ENCODE measurements at regions not wholly inside any gene's neighbourhood (a gene's known extent, or its start where the extent isn't known, plus 50 kb on each side); places are given as distances from the start of the nearest gene placed in this dataset.
"Not testable (repeated sequence)": the region's sequence is repeated elsewhere in the genome, so short reads cannot be mapped to it uniquely, and the experiment has no call there.

GRCh38 chr12:17286874-17287273, 680.9 kb upstream of the LMO3 start:
- peaks cover 53% of the 10 kb centered on the region for H3K9me3 Mint-ChIP-seq
- TF ChIP-seq, protein P1, sequence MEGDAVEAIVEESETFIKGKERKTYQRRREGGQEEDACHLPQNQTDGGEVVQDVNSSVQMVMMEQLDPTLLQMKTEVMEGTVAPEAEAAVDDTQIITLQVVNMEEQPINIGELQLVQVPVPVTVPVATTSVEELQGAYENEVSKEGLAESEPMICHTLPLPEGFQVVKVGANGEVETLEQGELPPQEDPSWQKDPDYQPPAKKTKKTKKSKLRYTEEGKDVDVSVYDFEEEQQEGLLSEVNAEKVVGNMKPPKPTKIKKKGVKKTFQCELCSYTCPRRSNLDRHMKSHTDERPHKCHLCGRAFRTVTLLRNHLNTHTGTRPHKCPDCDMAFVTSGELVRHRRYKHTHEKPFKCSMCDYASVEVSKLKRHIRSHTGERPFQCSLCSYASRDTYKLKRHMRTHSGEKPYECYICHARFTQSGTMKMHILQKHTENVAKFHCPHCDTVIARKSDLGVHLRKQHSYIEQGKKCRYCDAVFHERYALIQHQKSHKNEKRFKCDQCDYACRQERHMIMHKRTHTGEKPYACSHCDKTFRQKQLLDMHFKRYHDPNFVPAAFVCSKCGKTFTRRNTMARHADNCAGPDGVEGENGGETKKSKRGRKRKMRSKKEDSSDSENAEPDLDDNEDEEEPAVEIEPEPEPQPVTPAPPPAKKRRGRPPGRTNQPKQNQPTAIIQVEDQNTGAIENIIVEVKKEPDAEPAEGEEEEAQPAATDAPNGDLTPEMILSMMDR (conservative IDR thresholded peaks at IDR 0.05) = no peak
- H3K27me3 Mint-ChIP-seq (ENCODE audit: insufficient read depth) = no peaks in the 10 kb centered on the region
- H3K4me3 ChIP-seq (ENCODE audit: low read length) = peak overlapping the region; percentile 62
- WGBS, 2 experiments (ENCODE audit: insufficient coverage in 1 of 2, insufficient read length in 1 of 2) = 100% methylated on average over 1 of the region's 1 CpG; no CpG with 5 or more reads in 1 of the 2 experiments
- H3K9ac ChIP-seq (ENCODE audit: extremely low read depth, low read length, poor library complexity, severe bottlenecking) = no peak overlapping the region
- H3K27ac Mint-ChIP-seq = no peak overlapping the region
- H3K27me3 ChIP-seq (ENCODE audit: control insufficient read depth, insufficient read depth, low read length, poor library complexity, severe bottlenecking) = no peaks in the 10 kb centered on the region
- H3K4me1 ChIP-seq (ENCODE audit: control insufficient read depth, insufficient read depth, low read length) = no peaks in the 10 kb centered on the region
- H3K4me1 Mint-ChIP-seq = no peaks in the 10 kb centered on the region
- no peak overlapping the region for H3K27ac ChIP-seq (ENCODE audit: low read depth, low read length)
- DNase-seq = no peak
- no peaks in the 10 kb centered on the region for H3K36me3 ChIP-seq (ENCODE audit: control insufficient read depth, insufficient read depth, low read length)
- H3K4me3 Mint-ChIP-seq = no peak overlapping the region
- peaks cover 51% of the 10 kb centered on the region for H3K9me3 ChIP-seq (ENCODE audit: control insufficient read depth, low read length)
- H3K36me3 Mint-ChIP-seq (ENCODE audit: low read depth) = peaks cover 35% of the 10 kb centered on the region

GRCh38 chr12:17284873-17285272, 678.9 kb upstream of the LMO3 start:
- Mint-ChIP-seq H3K4me1 (no peaks in the 10 kb centered on the region), H3K27me3 (ENCODE audit: insufficient read depth) (no peaks in the 10 kb centered on the region), H3K9me3 (peaks cover 63% of the 10 kb centered on the region), H3K27ac (no peak overlapping the region), H3K4me3 (no peak overlapping the region), H3K36me3 (ENCODE audit: low read depth) (peaks cover 38% of the 10 kb centered on the region)
- Histone ChIP-seq H3K27ac (ENCODE audit: low read depth, low read length) (no peak overlapping the region), H3K27me3 (ENCODE audit: control insufficient read depth, insufficient read depth, low read length, poor library complexity, severe bottlenecking) (no peaks in the 10 kb centered on the region), H3K9ac (ENCODE audit: extremely low read depth, low read length, poor library complexity, severe bottlenecking) (no peak overlapping the region), H3K36me3 (ENCODE audit: control insufficient read depth, insufficient read depth, low read length) (no peaks in the 10 kb centered on the region), H3K4me1 (ENCODE audit: control insufficient read depth, insufficient read depth, low read length) (no peaks in the 10 kb centered on the region), H3K9me3 (ENCODE audit: control insufficient read depth, low read length) (peaks cover 65% of the 10 kb centered on the region), H3K4me3 (ENCODE audit: low read length) (peak overlapping the region; percentile 60)
- no peak for DNase-seq
- TF ChIP-seq, protein P1 (conservative IDR thresholded peaks at IDR 0.05) = no peak
- WGBS, 2 experiments (ENCODE audit: insufficient coverage in 1 of 2, insufficient read length in 1 of 2) = 100% methylated on average over 1 of the region's 1 CpG; no CpG with 5 or more reads in 1 of the 2 experiments

GRCh38 chr12:17283563-17283962, 677.6 kb upstream of the LMO3 start:
- no peak overlapping the region for H3K27ac Mint-ChIP-seq
- H3K4me3 ChIP-seq (ENCODE audit: low read length) = peak overlapping the region; percentile 73
- H3K27ac ChIP-seq (ENCODE audit: low read depth, low read length) = no peak overlapping the region
- 89 to 91% methylated on average over 9 of the region's 9 CpGs for WGBS, 2 experiments (ENCODE audit: insufficient coverage in 1 of 2, insufficient read length in 1 of 2)
- H3K36me3 ChIP-seq (ENCODE audit: control insufficient read depth, insufficient read depth, low read length) = no peaks in the 10 kb centered on the region
- TF ChIP-seq, protein P1 (conservative IDR thresholded peaks at IDR 0.05) = no peak
- no peaks in the 10 kb centered on the region for H3K27me3 Mint-ChIP-seq (ENCODE audit: insufficient read depth)
- no peaks in the 10 kb centered on the region for H3K4me1 Mint-ChIP-seq
- peaks cover 38% of the 10 kb centered on the region for H3K36me3 Mint-ChIP-seq (ENCODE audit: low read depth)
- peak; percentile 65 for DNase-seq
- H3K4me3 Mint-ChIP-seq = no peak overlapping the region
- no peaks in the 10 kb centered on the region for H3K27me3 ChIP-seq (ENCODE audit: control insufficient read depth, insufficient read depth, low read length, poor library complexity, severe bottlenecking)
- no peak overlapping the region for H3K9ac ChIP-seq (ENCODE audit: extremely low read depth, low read length, poor library complexity, severe bottlenecking)
- peaks cover 62% of the 10 kb centered on the region for H3K9me3 Mint-ChIP-seq
- H3K9me3 ChIP-seq (ENCODE audit: control insufficient read depth, low read length) = peaks cover 65% of the 10 kb centered on the region
- H3K4me1 ChIP-seq (ENCODE audit: control insufficient read depth, insufficient read depth, low read length) = no peaks in the 10 kb centered on the region

DNA sequence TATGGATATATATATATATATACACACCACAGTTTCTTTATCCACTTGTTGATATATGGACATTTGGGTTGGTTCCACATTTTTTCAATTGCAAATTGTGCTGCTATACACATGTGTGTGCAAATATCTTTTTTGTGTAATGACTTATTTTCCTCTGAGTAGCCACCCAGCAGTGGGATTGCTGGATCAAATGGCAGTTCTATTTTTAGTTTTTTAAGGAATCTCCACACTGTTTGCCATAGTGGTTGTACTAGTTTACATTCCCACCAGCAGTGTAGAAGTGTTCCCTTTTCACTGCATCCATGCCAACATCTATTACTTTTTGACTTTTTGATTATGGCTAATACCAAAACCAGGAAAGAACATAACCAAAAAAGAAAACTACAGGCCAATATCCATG, 676.2 kb upstream of the LMO3 start:
- not testable (repeated sequence) for H3K27me3 Mint-ChIP-seq (ENCODE audit: insufficient read depth); DNase-seq; H3K9ac ChIP-seq (ENCODE audit: extremely low read depth, low read length, poor library complexity, severe bottlenecking); H3K27ac ChIP-seq (ENCODE audit: low read depth, low read length); H3K27me3 ChIP-seq (ENCODE audit: control insufficient read depth, insufficient read depth, low read length, poor library complexity, severe bottlenecking); H3K36me3 ChIP-seq (ENCODE audit: control insufficient read depth, insufficient read depth, low read length); H3K4me1 ChIP-seq (ENCODE audit: control insufficient read depth, insufficient read depth, low read length); H3K27ac Mint-ChIP-seq; H3K4me1 Mint-ChIP-seq; H3K4me3 Mint-ChIP-seq
- peaks cover 31% of the 10 kb centered on the region for H3K36me3 Mint-ChIP-seq (ENCODE audit: low read depth)
- peaks cover 58% of the 10 kb centered on the region for H3K9me3 ChIP-seq (ENCODE audit: control insufficient read depth, low read length)
- peak overlapping the region; percentile 73 for H3K4me3 ChIP-seq (ENCODE audit: low read length)
- H3K9me3 Mint-ChIP-seq = peaks cover 48% of the 10 kb centered on the region

Data from endodermal cell (in vitro differentiated cells).